HepG2 (cell line): ENCODE measurements at regions not wholly inside any gene's neighbourhood (a gene's known extent, or its start where the extent isn't known, plus 50 kb on each side); places are given as distances from the start of the nearest gene placed in this dataset.

ENCODE experiments used
- ARHGAP35 ChIP-seq: sonication (generic); formaldehyde crosslinking; IDR thresholded peaks from 2 replicates; pipeline ENCODE4 v1.9.0; 2022; ENCODE audit warnings: mild to moderate bottlenecking, inconsistent platforms, moderate library complexity, missing genetic modification reagents, borderline replicate concordance
- BHLHE40 ChIP-seq: IDR thresholded peaks from 2 replicates; pipeline ENCODE4 v1.6.1; 2011; ENCODE audit warnings: low read length, improper control_type of control experiment
- CTCF ChIP-seq: sonication (generic); formaldehyde crosslinking; IDR thresholded peaks from 2 replicates; pipeline ENCODE4 v1.5.0; 2020; ENCODE audit warnings: mild to moderate bottlenecking, missing genetic modification reagents, moderate library complexity
- EZH2 ChIP-seq: conservative IDR thresholded peaks from 2 replicates; pipeline ENCODE4 v1.6.1; 2012; ENCODE audit warnings: mild to moderate bottlenecking, low read depth, low read length, moderate library complexity
- HOXA7 ChIP-seq: sonication (generic); formaldehyde crosslinking; IDR thresholded peaks from 2 replicates; pipeline ENCODE4 v1.8.1; 2022; ENCODE audit warnings: mild to moderate bottlenecking, missing genetic modification reagents, moderate library complexity
- NONO ChIP-seq, 2 experiments: fragments of 450-650 bp in 1 of 2; sonication (generic) in 1 of 2; formaldehyde crosslinking in 1 of 2; IDR thresholded peaks in 1 of 2; conservative IDR thresholded peaks in 1 of 2; 2 replicates each; pipeline versions ENCODE4 v1.6.1 to v1.8.0; 2017 to 2022; ENCODE audit warnings: mild to moderate bottlenecking in 1 of 2, missing genetic modification reagents in 1 of 2, moderate library complexity in 1 of 2
- POLR2A ChIP-seq, 2 experiments: IDR thresholded peaks; 2 replicates each; pipeline ENCODE4 v1.6.1; 2011; ENCODE audit warnings: low read depth in 2 of 2, low read length in 2 of 2, mild to moderate bottlenecking in 1 of 2, moderate library complexity in 1 of 2; ENCODE audit not compliant: insufficient read depth in 1 of 2
- PRDM10 ChIP-seq: sonication (generic); formaldehyde crosslinking; IDR thresholded peaks from 2 replicates; pipeline ENCODE4 v1.4.0; 2020; ENCODE audit warnings: low read depth, missing genetic modification reagents
- USF2 ChIP-seq, 2 experiments: sonication (generic) in 1 of 2; formaldehyde crosslinking in 1 of 2; IDR thresholded peaks; 2 replicates each; pipeline versions ENCODE4 v1.5.1 to v1.6.1; 2011 to 2020; ENCODE audit warnings: borderline replicate concordance in 1 of 2, low read depth in 1 of 2, low read length in 1 of 2, mild to moderate bottlenecking in 1 of 2, missing genetic modification reagents in 1 of 2, moderate library complexity in 1 of 2
- ZBTB26 ChIP-seq: IDR thresholded peaks from 2 replicates; pipeline ENCODE4 v1.6.1; 2016; ENCODE audit warnings: missing compliant biosample characterization, missing genetic modification reagents, borderline replicate concordance
- ZNF136 ChIP-seq: sonication (generic); formaldehyde crosslinking; IDR thresholded peaks from 2 replicates; pipeline ENCODE4 v1.8.1; 2022; ENCODE audit warnings: low read depth, mild to moderate bottlenecking, moderate library complexity, missing genetic modification reagents
- ZNF318 ChIP-seq: sonication (generic); formaldehyde crosslinking; IDR thresholded peaks from 2 replicates; pipeline ENCODE4 v1.4.0; 2020; ENCODE audit warnings: mild to moderate bottlenecking, missing genetic modification reagents
- ZNF512 ChIP-seq: sonication (generic); formaldehyde crosslinking; IDR thresholded peaks from 2 replicates; pipeline ENCODE4 v1.4.0; 2020; ENCODE audit warnings: mild to moderate bottlenecking, missing genetic modification reagents

- TF ChIP-seq ZNF136 (CRISPR knock-in tag) (no peak), NONO (IDR thresholded peaks at IDR 0.05) (no peak), NONO (CRISPR knock-in tag; conservative IDR thresholded peaks at IDR 0.05) (no peak), POLR2A (IDR thresholded peaks at IDR 0.05; ENCODE audit: insufficient read depth in 1 of 2, low read depth in 2 of 2, low read length in 2 of 2) (no peak), EZH2 (no peak), BHLHE40 (no peak), ZNF512 (CRISPR knock-in tag) (no peak), ARHGAP35 (no peak), PRDM10 (CRISPR knock-in tag) (no peak), ZNF318 (no peak), USF2 (IDR thresholded peaks at IDR 0.05; ENCODE audit: low read depth, low read length) (no peak), USF2 (CRISPR knock-in tag; IDR thresholded peaks at IDR 0.05; ENCODE audit: borderline replicate concordance) (no peak), HOXA7 (CRISPR knock-in tag) (no peak), ZBTB26 (CRISPR knock-in tag) (no peak), CTCF (CRISPR knock-in tag) (no peak)
Measured at GRCh38 chr10:2576892-2577291, 490.5 kb upstream of the PFKP start.
